ENCODE measurements at regions not wholly inside any gene's neighbourhood (a gene's known extent, or its start where the extent isn't known, plus 50 kb on each side); places are given as distances from the start of the nearest gene placed in this dataset.
"Not testable (repeated sequence)": the region's sequence is repeated elsewhere in the genome, so short reads cannot be mapped to it uniquely, and the experiment has no call there.

GRCh38 chr6:135608031-135608430, 110.5 kb upstream of the AHI1 start (continued):
- no peak for TF ChIP-seq CTCF (IDR thresholded peaks at IDR 0.05; ENCODE audit: control extremely low read depth in 1 of 3, insufficient read depth in 1 of 3, low read depth in 1 of 3, low read length in 3 of 3)
- TF ChIP-seq HDAC2 (IDR thresholded peaks at IDR 0.05; ENCODE audit: borderline replicate concordance in 1 of 2, low read depth in 2 of 2, low read length in 2 of 2): no peak

GRCh38 chr6:135610192-135610591, 112.7 kb upstream of the AHI1 start:
- POLR2A ChIA-PET (ENCODE audit: partially characterized antibody); H3K27me3 ChIP-seq (replicated peaks in 1 of 4; ENCODE audit: control insufficient read depth in 3 of 4, extremely low read depth in 1 of 4, insufficient read depth in 3 of 4, low read length in 3 of 4); H3K56ac ChIP-seq (replicated peaks; ENCODE audit: insufficient read length, low read depth, low read length); FAIRE-seq; H2BK15ac ChIP-seq (ENCODE audit: low read length); H3K27ac ChIP-seq (ENCODE audit: low read depth, low read length); H3K79me1 ChIP-seq (ENCODE audit: low read depth, low read length); H3K4me3 ChIP-seq (ENCODE audit: extremely low read depth in 1 of 4, insufficient read depth in 2 of 4, low read depth in 3 of 4, low read length in 4 of 4); H3K18ac ChIP-seq (ENCODE audit: extremely low read depth, low read length); H3K9me3 ChIP-seq (ENCODE audit: insufficient read depth in 2 of 2, low read depth in 1 of 2, low read length in 1 of 2); H4K20me1 ChIP-seq (replicated peaks in 1 of 2; ENCODE audit: control insufficient read depth in 1 of 2, insufficient read depth in 2 of 2, low read length in 2 of 2); H2AFZ ChIP-seq (ENCODE audit: low read length); H3K36me3 ChIP-seq (ENCODE audit: control insufficient read depth in 2 of 4, insufficient read depth in 4 of 4, low read length in 3 of 4); H4K8ac ChIP-seq (ENCODE audit: extremely low read depth, insufficient read depth, low read length); H2BK12ac ChIP-seq (ENCODE audit: low read depth, low read length); H3K79me2 ChIP-seq (ENCODE audit: control insufficient read depth in 1 of 2, insufficient read depth in 2 of 2, low read length in 2 of 2); H3K9ac ChIP-seq (replicated peaks in 1 of 4; ENCODE audit: extremely low read depth in 1 of 4, low read depth in 3 of 4, low read length in 3 of 4); H2BK120ac ChIP-seq (replicated peaks; ENCODE audit: low read depth, low read length); H3K4ac ChIP-seq (replicated peaks; ENCODE audit: insufficient read length, low read depth, low read length); H3K14ac ChIP-seq (ENCODE audit: insufficient read length); H3K4me2 ChIP-seq (ENCODE audit: insufficient read depth in 1 of 2, low read depth in 2 of 2, low read length in 2 of 2); H4K91ac ChIP-seq (replicated peaks; ENCODE audit: insufficient read length, low read length); CTCF ChIA-PET (ENCODE audit: partially characterized antibody); DNase-seq (ENCODE audit: low read depth in 1 of 2, low spot score in 2 of 2); H3K23ac ChIP-seq (ENCODE audit: insufficient read length); H2AK5ac ChIP-seq (ENCODE audit: low read depth, low read length); H3K4me1 ChIP-seq (replicated peaks in 1 of 4; ENCODE audit: control insufficient read depth in 3 of 4, insufficient read depth in 4 of 4, low read length in 3 of 4); H2BK20ac ChIP-seq (ENCODE audit: low read length); H3K23me2 ChIP-seq (ENCODE audit: low read depth, low read length); H4K5ac ChIP-seq (ENCODE audit: insufficient read length, low read depth, low read length); H2BK5ac ChIP-seq (ENCODE audit: low read depth, low read length): not testable (repeated sequence)
- WGBS, 2 experiments (ENCODE audit: extremely low coverage in 1 of 2, insufficient coverage in 1 of 2, insufficient read length in 1 of 2, insufficient replicate concordance in 2 of 2, low coverage in 1 of 2, low lambda C conversion rate in 2 of 2, missing lambda C conversion rate in 1 of 2): 95% methylated on average over 6 of the region's 6 CpGs; no CpG with 5 or more reads in 1 of the 2 experiments
